GM19351 (cell line): ENCODE measurements at regions not wholly inside any gene's neighbourhood (a gene's known extent, or its start where the extent isn't known, plus 50 kb on each side); places are given as distances from the start of the nearest gene placed in this dataset.
"Not testable (repeated sequence)": the region's sequence is repeated elsewhere in the genome, so short reads cannot be mapped to it uniquely, and the experiment has no call there.

Source experiments
- ATAC-seq: cut with Tn5 transposase; IDR thresholded peaks from one replicate; pipeline ENCODE4 v1.9.1; 2021; ENCODE audit warnings: mild to moderate bottlenecking, moderate library complexity; ENCODE audit not compliant: unreplicated experiment

GRCh38 chr6:22738194-22738593 lies 168.8 kb downstream of the HDGFL1 start:
- ATAC-seq = no peak

- ATAC-seq = no peak
These were observed 178.2 kb downstream of the HDGFL1 start for GRCh38 chr6:22747571-22747970.

- ATAC-seq = no peak
These were observed 179.3 kb downstream of the HDGFL1 start for GRCh38 chr6:22748681-22749080.

GRCh38 chr6:22749696-22750095 lies 180.3 kb downstream of the HDGFL1 start:
- ATAC-seq = no peak

GRCh38 chr6:22751223-22751622 lies 181.9 kb downstream of the HDGFL1 start:
- ATAC-seq = no peak

GRCh38 chr6:22752522-22752921 lies 183.2 kb downstream of the HDGFL1 start:
- ATAC-seq = no peak

- ATAC-seq = no peak
These were observed 184.7 kb downstream of the HDGFL1 start for GRCh38 chr6:22754061-22754460.

GRCh38 chr6:22755605-22756004 lies 186.2 kb downstream of the HDGFL1 start:
- ATAC-seq = no peak

GRCh38 chr6:22756365-22756764 lies 187.0 kb downstream of the HDGFL1 start:
- ATAC-seq = no peak

- no peak for ATAC-seq
These were observed 195.1 kb downstream of the HDGFL1 start for GRCh38 chr6:22764496-22764895.

GRCh38 chr6:22765015-22765414 lies 195.6 kb downstream of the HDGFL1 start:
- no peak for ATAC-seq

- no peak for ATAC-seq
These were observed 197.6 kb downstream of the HDGFL1 start for GRCh38 chr6:22766979-22767378.

GRCh38 chr6:22770054-22770453 lies 200.7 kb downstream of the HDGFL1 start:
- no peak for ATAC-seq

GRCh38 chr6:22774129-22774528 lies 204.8 kb downstream of the HDGFL1 start:
- no peak for ATAC-seq

- ATAC-seq = not testable (repeated sequence)
These were observed 209.1 kb downstream of the HDGFL1 start for GRCh38 chr6:22778438-22778837.

- ATAC-seq = no peak
These were observed 209.7 kb downstream of the HDGFL1 start for GRCh38 chr6:22779062-22779461.

GRCh38 chr6:22783931-22784330 lies 214.6 kb downstream of the HDGFL1 start:
- no peak for ATAC-seq

- ATAC-seq = no peak
These were observed 215.4 kb downstream of the HDGFL1 start for GRCh38 chr6:22784601-22785410.

GRCh38 chr6:22788038-22788437 lies 218.7 kb downstream of the HDGFL1 start:
- ATAC-seq = no peak

- no peak for ATAC-seq
These were observed 219.9 kb downstream of the HDGFL1 start for GRCh38 chr6:22789315-22789714.

GRCh38 chr6:22794844-22795243 lies 225.5 kb downstream of the HDGFL1 start:
- no peak for ATAC-seq

GRCh38 chr6:22800451-22800850 lies 231.1 kb downstream of the HDGFL1 start:
- ATAC-seq = no peak

GRCh38 chr6:22801831-22802230 lies 232.5 kb downstream of the HDGFL1 start:
- ATAC-seq = no peak
